PC-9 (cell line): ENCODE measurements at regions not wholly inside any gene's neighbourhood (a gene's known extent, or its start where the extent isn't known, plus 50 kb on each side); places are given as distances from the start of the nearest gene placed in this dataset.

Experiments used
- CTCF ChIP-seq: fragments of 200-600 bp; sonication (generic); conservative IDR thresholded peaks from 2 replicates; pipeline ENCODE4 v1.6.1; 2017; ENCODE audit warnings: mixed run types, antibody characterized with exemption, mild to moderate bottlenecking, moderate library complexity
- EZH2 ChIP-seq: fragments of 200-600 bp; sonication (generic); IDR thresholded peaks from 2 replicates; pipeline ENCODE4 v1.8.0; 2017; ENCODE audit warnings: antibody characterized with exemption, low read depth

DNA sequence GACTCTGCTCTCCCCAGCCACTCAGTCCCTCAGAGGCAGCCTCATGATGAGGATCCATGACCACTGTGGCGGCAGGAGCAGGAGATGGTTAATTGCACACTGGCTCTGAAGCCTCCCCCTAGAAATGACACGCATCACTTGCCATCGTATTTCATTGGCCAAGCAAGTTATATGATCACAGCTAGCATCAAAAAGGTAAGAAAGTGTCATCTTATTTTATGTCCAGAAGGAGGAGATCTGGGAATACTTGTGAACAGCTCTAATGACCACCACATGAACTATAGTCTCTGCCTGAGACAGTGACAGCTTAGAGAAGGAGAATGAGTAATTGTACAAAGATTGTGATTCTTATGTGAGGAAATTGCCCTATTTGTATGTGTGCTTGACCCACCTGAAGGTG lies 363.4 kb downstream of the NUAK1 start:
- TF ChIP-seq CTCF, result 0 out of 2 replicates have a peak, but pooled peaks have one; percentile 35
- no peak for TF ChIP-seq EZH2
